NAMALWA (cell line): ENCODE measurements at regions not wholly inside any gene's neighbourhood (a gene's known extent, or its start where the extent isn't known, plus 50 kb on each side); places are given as distances from the start of the nearest gene placed in this dataset.
"Not testable (repeated sequence)": the region's sequence is repeated elsewhere in the genome, so short reads cannot be mapped to it uniquely, and the experiment has no call there.

Experiments
- DNase-seq: peaks from one replicate; pipeline ENCODE4 v3.0.0-alpha.2; 2015; ENCODE audit warnings: low spot score

DNA sequence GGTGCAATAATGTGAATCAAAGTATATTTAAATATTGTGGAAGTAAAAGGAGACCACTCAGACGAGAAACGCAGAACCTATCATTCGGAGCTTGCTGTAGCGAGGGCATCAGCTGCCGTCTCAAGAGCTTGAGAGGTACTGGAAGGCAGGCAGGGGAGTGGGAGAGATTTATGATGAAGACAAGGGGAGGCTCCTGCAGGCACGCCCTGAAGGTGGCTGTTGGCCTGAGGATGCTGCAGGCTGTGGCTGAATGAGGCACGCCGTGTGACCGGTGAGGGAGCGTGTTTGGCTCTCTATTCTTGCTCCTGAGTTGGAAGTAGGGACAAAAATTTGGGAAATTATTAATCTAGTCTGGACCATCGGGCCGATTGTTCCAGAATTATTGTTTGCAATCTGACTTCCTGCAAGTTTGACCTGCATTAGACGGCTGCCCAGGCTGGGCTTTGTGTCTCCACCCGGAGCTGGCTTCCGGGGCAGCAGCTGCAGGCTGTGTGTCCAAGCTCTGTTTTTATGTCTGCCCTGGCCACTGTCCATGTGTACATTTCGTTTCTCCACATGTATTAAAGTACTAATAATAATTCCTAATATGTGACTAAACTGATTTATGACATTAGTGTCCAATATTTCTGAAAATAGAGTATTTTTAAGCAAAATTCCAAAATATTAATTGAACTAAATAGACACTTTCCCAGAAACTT, 91.1 kb upstream of the ANKRD10 start:
- no peak for DNase-seq

DNA sequence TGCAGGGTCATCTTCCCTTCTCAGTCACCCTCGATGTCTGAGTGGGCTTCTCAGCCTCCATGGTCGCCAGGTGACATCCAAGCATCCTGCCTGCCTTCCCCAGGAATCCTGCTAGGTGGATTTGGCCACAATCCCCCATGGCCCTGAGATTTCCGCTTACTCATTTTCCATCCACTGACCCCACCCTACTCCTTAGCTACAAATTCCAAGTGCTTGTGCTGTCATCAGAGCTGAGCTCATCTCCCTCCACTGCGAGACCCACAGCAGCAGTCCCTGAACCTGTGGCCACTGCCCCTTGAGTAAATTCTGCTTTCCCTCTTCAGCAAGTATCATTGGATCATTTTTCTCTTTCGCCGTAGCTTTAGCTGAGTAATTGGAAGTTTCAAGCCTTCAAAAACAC, 90.5 kb upstream of the ANKRD10 start:
- DNase-seq, result no peak

DNA sequence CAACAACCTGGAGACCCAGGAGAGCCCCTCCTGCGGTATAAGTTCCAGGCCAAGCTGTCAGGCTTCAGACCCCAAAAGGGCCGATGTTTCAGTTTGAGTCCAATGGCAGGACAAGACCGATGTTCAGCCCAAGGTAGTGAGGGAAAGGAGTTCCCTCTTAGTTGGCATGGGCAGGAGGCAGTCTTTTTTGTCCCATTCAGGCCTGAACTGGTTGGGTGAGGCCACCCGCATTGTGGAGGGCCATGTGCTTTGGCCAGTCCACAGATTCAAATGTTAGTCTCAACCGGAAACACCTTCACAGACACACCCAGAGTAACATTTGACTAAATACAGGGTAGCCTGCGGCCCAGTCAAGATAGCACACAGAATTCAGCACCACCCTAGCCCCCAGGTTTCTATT, 89.6 kb upstream of the ANKRD10 start:
- DNase-seq, result no peak

DNA sequence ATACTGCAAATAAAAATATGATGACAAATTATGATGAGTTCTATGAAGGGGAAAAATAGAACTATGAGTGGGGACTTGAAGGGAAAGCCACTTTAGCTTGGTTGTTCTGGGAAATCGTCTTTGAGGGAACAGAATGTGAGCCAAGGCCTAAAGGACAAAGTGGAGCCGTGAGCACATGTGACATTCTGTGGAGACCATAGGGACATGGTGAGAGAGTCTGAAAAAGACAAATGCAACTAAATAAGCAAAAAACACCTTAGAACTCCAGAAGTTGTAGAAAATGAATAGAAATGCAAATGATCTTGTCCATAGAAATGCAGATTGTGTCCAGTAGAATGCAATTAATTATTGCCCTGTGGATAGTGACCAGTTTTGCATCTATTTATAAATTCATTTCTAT, 86.8 kb upstream of the ANKRD10 start:
- no peak for DNase-seq

DNA sequence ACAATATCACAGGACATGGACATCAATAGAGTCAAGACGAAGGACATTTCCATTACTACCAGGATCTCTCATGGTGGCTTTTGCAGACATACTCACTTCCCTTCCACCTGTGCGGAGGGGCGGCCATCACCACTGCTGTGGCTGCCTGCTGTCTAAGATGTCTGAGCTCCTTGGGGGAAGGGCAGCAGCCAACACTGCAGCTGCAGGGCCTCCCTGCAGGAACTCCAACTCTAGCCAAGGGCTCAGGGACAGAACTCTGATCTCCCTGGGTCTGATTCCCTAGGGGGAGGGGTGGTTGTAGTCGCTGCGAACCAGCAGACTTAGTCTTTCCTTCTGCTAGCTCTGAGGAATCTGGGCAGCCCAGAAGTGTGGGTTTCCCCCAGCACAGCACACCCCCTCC, 78.9 kb upstream of the ANKRD10 start:
- DNase-seq, result no peak

DNA sequence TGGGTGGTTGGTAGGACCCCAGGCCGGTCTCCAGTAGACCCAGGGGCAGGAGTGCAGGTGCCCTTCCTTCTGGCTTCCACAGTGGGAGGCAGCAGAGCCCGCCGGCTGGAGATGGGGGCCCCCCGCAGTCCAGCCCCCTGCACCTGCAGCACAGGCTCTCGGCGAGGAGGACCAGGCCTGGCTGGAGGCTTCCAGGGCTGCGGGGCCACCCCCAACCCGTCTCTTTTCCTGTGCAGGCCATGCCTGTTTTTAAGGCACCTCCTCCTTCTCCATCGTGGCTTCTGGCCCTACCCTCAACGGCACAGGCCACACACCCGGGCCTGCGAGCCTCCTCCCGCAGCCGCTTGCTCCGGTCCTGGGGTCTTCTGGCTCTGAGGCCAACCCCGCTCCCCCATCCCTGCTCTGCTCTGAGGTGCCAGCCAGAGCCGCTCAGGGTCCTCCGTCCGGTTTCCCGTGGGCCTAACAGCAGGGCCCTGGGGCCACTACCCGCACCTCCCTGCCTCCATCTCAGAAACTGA, 77.2 kb upstream of the ANKRD10 start:
- no peak for DNase-seq

DNA sequence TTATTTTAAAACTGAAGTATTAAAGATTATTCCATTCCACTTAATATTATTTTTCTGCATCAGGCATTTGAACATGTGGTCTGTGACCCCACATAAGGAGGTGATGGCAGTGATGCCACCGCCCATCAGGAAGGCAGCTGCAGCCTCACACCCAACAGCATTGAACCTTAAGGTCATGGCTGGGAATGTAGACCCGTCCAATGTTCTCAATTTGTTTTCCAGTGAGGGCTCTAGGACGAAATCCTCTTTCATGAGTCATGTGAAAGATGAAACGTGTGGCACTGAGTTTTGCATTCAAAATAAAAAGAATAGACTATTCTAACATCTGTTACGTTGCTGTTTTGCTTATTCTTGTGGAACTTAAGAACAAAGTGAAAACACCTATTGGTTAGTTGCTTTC, 74.5 kb upstream of the ANKRD10 start:
- no peak for DNase-seq

DNA sequence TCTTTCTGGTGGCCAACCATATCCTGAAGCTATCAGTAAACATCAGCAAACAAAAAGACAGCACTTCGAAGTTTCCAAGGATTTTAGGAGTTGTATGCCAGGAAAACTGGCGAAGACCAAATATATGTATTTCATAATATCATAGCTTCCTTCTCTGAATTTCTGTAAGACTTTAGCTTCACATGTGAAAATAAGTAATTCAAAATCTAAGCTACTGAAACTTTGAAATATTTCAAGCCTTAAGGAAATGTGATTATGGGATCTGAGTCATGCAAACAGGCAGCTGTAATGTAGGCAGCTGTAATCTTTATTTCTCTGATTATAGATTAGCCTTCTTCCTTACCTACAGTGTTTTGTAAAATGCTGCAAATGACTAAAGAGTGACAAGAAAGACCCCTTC, 70.7 kb upstream of the ANKRD10 start:
- DNase-seq, result no peak

DNA sequence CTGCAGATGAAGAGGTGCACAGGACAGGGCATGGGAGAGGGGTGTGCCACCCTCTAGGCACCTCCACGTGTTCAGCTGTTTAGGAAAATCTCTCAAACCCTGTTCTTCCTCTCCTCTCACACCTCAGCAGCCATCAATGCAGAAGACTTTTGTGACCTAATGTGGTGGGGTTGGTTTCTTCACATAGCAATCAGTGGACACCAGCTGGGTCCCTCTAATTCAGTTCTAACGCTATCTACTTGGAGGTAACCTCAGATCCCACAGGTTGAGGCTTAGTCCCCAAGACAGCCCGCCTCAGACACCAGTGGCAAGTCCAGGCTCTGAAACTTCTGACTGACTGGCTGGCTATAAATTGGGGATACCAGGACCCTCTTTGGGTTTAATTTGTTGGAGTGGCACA, 69.9 kb upstream of the ANKRD10 start:
- DNase-seq, result no peak

DNA sequence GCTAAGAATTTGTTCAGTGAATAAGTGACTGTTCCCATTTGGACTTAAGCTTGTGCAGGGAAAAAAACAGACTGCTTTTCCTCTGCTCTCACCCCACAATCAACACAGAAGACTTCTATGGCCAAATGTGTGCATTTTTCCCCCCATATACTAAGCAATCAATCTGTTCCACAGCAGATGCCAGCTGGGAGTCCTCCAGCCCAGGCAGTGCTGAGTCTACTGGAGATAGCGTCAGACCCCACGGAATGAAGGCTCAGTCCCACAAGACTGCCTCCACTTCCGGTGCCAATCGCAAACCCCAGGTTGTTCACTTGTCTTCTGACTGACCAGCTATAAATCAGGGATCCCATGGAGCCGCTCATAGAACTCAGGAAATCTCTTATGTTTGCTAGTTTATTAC, 69.5 kb upstream of the ANKRD10 start:
- DNase-seq, result no peak

DNA sequence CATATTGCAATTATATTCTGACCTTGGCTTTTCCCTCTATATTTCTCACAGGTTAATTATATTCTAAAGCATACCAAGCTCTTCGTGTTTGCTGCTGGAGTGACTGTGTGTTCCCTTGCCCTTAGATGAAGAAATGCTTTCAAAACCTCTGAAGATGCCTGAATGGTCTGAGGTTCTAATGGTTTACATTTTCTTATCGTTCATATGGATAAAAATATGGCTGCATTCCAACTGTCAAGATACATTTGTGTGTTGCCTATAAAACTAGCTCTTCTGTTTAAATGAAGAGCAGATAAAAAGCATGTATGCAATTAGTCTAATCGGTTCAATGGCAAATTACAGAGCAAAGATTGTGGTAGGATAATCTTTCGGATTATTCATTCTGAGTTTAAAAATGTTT, 68.4 kb upstream of the ANKRD10 start:
- no peak for DNase-seq

DNA sequence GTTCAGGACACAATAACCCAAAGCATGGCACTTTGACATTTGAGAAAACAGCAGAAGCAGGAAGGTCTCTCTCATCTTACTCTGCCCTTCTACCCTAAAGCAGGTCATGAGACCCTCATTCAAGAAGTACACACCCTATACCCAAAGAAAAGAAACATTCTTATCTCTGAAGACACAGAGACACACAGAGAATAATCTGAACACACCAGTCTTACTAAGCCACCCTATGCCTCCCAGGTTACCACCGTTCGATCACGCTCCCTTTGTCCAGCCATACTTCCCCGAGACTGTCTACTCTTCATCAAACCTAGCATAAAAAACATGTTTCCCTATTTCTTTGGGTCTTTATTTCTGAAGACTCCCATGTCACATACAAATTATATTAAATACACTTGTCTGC, 66.5 kb upstream of the ANKRD10 start:
- DNase-seq, result no peak

DNA sequence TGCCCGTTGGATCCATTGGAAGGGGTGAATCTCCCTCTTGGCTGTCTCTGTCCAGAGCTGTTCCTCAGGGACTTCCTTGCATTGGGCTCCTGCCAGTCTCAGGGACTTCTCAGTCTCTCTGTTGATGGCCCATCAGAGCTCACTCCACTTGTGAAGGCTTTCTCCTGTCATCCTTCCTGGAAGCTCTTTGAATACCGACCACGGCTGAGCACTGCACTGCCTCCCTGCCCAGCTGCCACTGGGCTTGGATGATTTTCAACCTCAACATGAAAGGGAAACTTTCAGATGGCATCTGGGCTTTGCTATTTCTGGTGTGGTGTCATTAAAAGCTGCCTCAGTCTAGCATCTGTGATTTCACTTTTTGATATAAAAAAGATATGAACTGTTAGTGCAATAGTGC, 66.1 kb upstream of the ANKRD10 start:
- DNase-seq, result no peak

DNA sequence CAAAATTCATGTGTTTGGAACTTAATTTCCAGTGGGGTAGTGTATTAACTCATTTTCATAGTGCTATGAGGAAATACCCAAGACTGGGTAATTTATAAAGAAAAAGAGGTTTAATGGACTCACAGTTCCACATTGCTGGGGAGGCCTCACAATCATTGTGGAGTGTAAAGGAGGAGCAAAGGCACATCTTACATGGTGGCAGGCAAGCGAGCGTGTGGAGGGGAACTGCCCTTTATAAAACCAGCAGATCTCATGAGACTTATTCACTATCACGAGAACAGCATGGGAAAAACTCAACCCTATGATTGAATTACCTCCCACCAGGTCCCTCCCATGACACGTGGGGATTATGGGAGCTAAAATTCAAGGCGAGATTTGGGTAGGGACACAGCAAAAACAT, 64.3 kb upstream of the ANKRD10 start:
- DNase-seq, result not testable (repeated sequence)

DNA sequence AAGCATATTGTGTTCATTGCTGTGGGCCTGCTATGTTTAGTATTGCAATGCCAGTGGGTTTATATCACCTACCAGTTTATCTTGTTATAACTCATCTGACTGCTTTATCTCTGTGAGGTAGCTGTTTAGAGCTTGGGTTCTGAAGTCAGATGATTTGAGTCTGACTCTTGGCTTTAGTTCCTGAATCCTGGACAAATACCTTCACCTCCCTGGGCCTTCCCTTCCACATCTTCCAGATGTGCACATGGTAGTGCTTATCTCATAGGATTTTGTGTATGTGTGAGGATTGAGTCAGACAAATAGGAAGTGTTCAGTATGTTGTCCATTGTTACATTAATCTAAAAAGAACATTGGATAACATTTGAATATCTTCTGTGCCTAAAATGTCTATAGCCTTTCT, 63.5 kb upstream of the ANKRD10 start:
- no peak for DNase-seq

DNA sequence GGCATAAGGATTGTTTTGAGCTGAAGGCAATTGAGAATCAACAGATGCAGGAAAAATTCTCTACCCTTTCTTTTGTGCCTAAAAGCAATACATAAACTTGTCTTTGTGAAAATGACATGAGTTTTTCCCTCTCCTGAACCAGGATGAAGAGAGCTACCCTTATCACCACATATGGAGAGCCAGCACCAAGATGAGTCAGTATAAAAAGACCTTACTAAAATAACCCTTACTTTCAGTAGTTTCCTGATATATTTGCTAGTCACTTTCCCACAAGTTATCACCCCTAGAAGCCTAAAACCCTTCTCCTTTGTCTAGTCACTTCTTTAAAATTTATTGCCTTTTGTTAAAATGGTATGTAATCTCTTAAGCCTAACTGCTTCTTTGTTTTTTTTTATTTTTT, 61.9 kb upstream of the ANKRD10 start:
- no peak for DNase-seq

DNA sequence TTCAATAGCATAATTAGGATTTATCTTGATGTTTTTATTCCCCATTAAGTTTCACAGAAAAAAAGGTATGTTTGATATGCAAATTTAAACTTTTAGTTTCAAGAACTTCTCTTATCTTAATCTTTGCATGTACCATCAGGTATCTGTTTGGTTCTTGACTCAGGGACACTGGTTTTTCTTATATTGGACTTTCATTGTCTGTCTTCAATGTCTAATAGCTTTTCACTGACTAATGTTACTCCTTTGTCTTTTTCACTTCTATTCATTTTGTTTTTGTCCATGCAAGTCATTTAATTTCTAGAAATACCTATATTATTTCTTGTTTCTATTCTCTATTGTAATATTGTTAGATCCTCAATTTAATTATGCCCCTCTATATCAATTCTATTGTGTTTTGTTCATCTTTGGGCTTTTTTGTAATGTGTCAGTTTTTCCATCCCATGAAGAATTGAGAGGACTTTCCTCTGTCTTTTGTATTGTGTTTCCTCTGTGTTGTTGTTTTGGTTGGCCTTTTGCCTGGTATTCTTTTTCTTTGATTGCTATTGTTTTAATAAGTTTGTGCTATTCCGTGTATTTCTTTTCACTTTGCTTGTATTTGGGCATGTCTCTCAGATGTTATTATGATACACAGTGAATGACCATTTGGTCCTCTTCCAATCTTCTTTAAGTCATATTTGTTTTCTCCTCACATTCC, 58.3 kb upstream of the ANKRD10 start:
- DNase-seq, result no peak

DNA sequence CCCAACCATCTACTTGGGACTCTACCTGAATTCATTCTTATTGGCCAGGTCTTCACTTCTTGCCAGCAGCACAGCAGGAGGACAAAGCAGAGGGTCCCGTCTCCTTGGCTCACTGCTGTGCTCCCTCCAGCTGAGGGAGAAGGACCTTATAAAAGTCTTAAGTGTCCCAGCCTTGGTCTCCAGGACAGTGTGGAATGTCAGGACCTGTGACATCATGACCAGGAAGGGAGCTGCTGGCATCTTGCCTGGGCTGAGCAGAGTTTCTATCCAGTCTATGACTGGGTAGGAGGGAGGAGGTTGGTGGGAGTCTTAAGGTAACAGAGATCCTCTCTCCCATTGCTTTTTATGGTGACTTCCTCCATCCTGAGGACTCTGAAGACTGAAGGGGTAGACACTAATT, 56.6 kb upstream of the ANKRD10 start:
- no peak for DNase-seq

DNA sequence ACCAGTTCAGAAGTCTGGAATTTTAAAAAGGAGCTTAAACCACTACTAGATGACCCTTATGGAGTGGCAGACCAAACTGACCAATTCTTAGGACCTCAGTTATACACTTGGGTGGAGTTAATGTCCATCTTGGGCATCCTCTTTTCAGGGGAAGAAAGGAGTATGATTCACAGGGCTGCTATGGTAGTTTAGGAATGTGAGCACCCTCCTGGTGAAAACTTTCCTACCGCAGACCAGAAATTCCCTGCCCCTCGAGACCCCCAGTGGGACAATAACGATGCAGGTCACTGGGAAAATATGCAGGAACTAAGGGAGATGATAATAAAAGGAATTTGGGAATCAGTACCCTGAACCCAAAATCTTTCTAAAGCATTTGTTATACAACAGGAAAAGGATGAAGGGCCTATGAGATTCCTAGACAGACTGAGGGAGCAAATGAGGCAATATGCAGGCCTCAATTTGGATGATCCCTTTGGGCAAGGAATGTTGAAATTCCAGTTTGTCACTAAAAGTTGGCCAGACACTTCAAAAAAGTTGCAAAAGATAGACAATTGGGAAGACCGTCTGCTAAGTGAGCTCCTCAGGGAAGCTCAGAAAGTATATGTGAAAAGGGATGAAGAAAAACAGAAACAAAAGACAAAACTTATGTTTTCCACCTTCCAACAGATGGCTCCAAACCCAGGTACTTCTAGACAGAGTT, 52.4 kb upstream of the ANKRD10 start:
- not testable (repeated sequence) for DNase-seq

DNA sequence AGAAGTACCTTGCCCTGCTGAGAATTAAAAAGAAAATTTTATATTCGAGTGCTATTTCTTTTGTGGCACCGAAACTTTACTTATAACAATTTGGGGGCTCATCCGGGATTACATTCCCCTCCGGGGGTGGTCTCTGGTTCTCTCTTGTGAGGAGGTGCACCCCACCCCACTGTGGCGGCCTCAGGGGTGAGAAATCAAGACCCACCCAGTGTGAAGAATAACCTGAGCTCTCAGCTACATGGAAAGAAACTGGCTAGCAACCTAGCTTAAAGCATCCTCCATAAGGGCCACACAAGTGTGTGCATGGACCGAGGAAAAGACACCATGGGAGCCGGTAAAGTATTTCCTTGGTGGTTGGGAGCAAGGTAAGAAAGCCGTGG, 50.9 kb upstream of the ANKRD10 start:
- DNase-seq, result no peak

DNA sequence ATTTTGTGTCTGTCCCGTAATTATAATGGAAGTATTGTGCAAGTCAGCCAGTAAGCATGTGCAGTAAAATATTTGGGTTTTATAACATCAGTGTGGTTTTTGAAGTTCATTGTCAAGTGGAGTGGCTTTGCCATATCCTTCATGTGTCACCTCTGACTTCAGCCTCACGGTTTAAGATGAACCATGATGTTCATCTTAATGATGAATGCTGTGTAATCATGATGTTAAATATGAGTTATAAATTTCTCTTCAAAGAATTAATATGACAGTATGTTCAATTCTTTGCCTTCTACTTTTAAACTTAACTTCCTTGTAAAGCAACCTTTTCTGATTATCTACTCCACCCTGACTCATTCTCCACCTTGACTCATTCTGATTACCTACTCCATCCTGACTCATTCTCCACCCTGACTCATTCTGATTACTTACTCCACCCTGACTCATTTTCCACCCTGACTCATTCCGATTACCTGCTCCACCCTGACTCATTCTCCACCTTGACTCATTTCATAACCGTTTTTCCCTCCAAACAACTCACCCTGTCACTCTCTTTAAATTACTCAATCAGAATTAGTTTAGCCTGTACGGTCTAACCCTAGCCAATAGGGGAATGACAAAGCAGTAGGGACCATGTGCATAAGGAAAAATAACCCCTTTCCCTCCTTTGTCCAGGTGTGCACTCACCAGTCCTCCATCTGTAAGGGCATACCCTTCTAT, 50.3 kb upstream of the ANKRD10 start:
- no peak for DNase-seq
